ENCODE measurements at regions not wholly inside any gene's neighbourhood (a gene's known extent, or its start where the extent isn't known, plus 50 kb on each side); places are given as distances from the start of the nearest gene placed in this dataset.

- no peak for DNase-seq
These were observed 49.9 kb downstream of the CHRM3 start for GRCh38 chr1:239436286-239436685.

- DNase-seq: no peak
These were observed 51.5 kb downstream of the CHRM3 start for GRCh38 chr1:239437822-239438221.

DNA sequence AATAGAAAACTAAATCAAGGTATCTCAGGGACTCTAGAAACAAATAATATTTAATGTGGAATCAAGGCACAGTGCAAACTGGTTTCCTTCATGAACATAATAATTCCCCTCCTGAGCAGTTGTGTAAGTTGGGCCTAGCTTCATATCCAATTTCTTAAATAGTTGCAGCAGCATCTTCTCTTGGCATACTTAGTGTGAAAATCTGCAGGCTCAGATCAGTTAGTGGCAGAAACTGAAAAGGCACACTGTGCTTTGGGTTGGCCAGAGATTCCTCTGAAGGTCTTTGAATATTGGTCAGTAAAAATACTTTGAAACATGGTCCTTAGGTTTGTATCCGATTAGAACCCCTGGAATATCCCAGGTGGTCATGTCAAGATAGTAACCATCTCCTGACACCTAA, 52.5 kb downstream of the CHRM3 start:
- no peak for DNase-seq

GRCh38 chr1:239443361-239443760, 57.0 kb downstream of the CHRM3 start:
- DNase-seq: no peak

GRCh38 chr1:239446611-239447010, 60.2 kb downstream of the CHRM3 start:
- no peak for DNase-seq

- DNase-seq: no peak
These were observed 62.5 kb downstream of the CHRM3 start for GRCh38 chr1:239448911-239449310.

DNA sequence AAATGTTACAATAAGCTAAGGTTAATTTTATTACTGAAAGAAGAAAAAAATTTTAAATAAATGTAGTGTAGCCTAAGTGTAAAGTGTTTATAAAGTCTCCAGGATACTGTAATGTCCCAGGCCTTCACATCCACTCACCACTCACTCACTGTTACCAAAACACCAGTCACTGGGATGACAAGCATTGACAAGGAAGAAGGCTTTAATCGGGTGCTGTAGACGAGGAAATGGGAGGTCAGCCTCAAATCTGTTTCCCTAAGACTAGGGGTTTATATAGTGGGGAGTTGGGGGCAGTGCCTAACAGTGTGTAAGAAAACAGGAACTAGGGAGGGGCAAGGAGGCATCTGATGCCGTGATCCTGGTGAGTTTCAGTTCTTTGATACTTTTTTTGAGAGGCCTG, 69.4 kb downstream of the CHRM3 start:
- no peak for DNase-seq

DNA sequence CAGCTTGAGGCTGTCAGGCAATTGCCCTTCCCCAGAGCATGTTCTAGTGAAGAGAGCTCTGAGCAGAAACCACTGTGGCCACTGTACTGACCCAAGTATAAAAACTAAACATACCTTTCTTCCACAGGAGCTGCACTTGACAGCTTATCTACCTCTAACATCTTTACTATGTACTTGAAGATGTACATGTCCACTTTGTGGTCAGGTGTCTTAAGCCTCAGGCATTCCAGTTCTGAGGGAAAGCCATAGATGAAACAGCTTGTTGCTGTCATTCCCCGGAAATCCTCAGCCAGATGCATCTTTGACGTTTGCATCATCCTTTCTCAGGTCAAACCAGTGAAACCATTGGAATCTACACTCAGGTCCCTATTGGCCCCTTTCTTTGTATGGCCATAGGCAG, 70.4 kb downstream of the CHRM3 start:
- DNase-seq: no peak

DNA sequence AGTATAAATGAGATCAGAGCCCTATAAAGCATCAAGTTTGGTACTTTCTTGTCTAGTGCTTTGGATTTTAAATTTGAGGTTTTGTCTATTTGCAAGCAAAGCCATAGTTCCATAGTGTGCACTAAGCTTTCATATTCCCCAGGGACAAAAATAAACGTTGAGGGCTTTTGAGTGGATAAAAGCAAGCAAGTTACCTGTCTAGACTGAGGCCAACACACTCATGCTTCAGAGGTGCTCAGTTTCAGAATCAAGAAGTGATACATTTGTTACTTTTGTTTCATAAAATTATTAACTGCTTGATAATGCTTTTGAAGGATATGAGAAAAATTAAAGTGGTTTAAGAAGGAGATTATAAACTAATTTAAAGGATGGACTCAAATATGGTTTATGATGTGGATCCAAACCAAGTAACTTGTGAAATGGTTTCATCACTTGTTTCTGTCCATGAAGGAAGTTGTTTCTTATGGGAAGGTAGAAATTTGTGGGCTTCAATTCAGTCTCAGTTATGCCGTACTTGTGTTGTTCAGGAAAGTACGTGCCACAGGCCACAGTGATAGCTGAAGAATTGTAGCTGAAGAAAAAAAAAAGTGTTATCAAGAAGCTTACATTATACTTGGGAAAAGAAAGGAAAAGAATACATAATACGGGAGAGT, 71.2 kb downstream of the CHRM3 start:
- no peak for DNase-seq

GRCh38 chr1:239458144-239458500, 71.8 kb downstream of the CHRM3 start:
- DNase-seq: no peak

DNA sequence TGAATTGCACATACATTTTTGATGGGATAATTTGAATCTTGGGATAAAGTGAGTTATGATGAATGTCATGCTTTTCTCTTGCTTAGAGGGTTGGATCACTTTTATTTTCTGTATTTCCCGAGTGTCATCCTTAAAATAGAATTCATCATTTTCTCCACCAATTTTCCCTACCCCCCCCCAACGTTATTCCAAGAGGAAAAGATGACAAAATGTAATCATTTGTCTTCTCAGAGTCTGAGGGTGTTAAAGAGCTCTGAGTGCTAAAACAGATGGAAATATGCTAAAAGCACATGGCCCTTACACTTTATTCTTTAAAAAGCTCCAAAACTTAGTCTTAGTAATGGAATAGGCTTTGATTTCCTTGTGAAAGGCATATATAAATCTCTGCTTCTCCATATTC, 81.4 kb downstream of the CHRM3 start:
- no peak for DNase-seq

DNA sequence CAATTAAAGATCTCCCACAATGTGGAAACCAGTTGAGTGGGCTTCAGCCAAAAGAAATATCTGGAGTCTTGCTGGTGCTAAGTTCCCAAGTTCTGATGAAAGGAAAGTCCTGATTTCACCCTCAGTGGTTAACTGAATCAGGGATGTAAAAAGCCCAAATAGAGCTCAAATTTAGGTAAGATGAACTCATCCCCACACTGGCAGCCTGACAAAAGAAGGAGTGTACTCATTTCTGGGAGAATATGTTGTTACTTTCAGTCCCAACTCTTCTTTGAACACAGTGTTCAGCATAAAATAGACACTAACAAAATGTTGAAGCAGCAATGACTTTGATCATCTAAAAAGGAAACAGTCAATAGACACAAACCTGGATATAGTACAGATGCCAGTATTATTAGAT, 91.7 kb downstream of the CHRM3 start:
- DNase-seq: no peak

DNA sequence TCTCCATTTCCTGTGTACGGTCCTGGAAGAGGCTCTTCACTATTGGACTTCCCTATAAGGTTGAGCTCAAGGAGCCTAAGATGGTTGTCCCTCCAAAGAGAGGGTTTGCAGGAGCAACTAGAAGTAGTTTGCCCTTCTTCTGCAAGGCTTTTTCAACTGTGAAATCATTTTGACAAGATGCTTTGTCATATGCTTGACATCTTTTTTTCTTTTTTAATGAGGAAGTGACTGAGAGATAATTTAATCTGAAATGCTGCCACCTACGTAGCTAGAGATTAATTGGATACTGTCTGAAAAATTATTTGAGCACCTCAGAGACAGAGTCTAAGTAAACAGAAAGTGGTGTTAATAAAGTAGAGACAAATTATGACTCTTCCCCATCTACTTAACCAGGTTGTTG, 97.0 kb downstream of the CHRM3 start:
- DNase-seq: no peak

DNA sequence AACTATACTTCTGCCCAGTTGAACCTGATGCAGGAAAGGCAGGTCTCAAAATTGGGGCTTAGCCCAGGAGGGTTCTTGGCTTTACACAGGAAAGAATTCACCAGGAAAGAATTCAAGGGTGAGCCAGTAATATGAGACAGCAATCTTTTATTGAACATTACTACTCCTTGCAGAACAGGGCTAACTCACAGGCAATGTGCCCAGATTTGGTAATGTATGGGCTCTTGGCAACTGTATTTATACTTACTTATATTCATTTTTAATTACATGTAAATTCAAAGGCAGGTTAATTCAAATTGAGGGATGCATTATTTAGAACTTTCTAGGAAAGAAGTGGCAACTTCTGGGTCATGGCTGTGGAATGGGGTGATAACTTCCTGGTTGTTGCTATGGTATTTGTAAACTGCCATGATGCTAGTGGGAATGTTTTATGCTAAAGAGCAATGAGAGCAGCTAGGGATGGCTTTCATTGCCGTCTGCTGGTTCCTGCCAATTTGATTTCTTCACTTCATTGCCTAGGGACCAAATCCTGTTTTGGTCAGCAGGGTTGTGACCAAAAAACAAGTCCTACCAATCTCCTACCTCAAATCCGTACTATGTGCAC, 107.5 kb downstream of the CHRM3 start:
- no peak for DNase-seq

DNA sequence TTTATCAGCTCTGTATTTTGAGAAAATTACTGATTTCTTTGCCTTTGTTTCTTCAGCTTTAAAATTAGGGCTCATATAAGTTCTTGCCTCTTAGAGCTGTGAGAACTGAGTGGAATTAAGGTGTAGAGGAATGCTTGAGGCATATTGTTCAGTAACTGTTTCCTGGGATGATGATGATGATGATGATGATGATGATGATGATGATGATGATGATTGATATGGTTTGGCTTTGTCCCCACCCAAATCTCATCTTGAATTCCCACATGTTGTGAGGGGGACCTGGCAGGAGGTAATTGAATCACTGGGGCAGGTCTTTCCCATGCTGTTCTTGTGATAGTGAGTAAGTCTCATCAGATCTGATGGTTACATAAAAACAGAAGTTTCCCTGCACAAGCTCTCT, 118.7 kb downstream of the CHRM3 start:
- no peak for DNase-seq

GRCh38 chr1:239507826-239508225, 121.5 kb downstream of the CHRM3 start:
- no peak for DNase-seq

DNA sequence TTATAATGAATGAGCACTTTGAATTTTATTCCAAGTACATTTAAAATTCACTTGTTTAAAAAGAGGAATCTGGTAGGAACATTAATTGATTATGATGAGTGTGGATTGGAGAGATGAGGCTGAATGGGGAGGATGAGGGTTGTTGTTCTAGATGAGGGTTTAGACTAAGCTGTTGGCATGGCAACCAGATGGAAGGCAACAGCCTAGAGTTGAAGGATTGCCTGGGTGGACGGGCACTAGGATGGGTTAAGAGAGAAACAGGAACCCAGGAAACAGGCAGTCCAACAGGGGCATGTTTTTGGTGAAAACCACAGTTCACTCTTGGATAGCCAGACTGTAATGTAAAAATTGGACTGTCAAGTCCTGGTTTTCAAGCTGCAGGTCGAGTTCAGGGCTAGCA, 125.5 kb downstream of the CHRM3 start:
- no peak for DNase-seq

DNA sequence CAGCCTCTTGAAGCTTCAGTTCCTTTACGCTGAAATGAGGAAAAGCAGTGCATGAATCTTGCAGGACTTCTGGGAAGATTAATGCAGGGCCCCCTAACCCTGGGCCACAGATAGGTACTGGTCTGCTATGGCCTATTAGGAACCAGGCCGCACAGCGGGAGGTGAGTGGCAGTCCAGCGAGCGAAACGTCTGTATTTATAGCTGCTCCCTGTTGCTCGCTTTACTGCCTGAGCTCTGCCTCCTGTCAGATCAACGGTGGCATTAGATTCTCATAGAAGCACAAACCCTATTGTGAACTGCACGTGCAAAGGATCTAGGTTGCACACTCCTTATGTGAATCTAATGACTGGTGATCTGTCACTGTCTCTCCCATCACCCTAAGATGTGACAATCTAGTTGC, 130.2 kb downstream of the CHRM3 start:
- no peak for DNase-seq

- no peak for DNase-seq
These were observed 140.0 kb downstream of the CHRM3 start for GRCh38 chr1:239526391-239526790.

DNA sequence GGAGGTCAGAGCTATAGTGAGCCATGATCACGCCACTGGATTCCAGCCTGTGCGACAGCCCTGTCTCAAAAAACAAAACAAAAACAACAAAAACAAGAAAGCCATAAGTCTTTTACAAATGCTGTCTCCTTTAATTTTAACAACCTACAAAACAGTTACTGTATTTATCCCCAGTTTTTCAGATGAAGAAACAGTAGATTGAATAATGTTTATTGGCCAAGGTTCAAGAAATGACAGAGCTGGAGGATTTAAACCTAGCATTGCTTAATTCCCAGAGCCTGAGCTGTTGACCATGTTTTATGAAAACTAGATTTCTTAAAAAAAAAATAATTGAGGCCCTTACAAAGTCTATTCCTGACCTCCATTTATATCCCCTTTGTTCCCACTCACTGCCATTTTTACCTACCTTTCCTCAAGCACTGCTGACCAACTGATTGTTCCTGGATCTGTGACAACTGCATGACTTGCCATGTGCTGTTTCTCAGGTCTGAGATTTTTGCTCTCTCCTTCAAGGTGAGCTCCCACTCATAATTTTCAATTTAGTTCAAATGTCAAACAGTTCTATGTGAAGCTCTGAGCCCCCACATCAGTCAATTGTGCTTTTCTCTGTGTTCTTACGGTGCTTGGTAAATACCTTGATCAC, 140.8 kb downstream of the CHRM3 start:
- DNase-seq: no peak

- DNase-seq: no peak
These were observed 149.9 kb downstream of the CHRM3 start for GRCh38 chr1:239536165-239536849.

DNA sequence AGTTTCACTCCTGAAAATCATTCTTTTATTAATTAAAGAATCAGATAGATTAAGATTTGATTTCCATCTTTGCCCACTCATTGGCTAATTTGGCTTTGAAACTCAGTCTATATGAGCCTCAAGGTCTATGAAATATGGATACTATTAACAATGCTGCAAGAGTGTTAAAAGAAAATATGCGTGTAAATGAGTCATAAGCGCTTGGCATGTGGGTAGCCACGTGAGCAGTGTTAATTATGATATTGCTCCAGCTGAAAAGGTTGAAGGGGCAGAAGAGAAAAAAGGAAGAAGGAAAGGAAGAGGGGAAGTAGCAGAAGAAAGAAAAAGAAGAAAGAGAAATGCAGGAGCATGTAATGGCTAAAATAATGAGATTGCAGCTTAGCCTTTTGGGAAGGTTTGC, 151.4 kb downstream of the CHRM3 start:
- no peak for DNase-seq

- no peak for DNase-seq
These were observed 152.0 kb downstream of the CHRM3 start for GRCh38 chr1:239538239-239538988.
